HEK293T (cell line): ENCODE measurements at regions not wholly inside any gene's neighbourhood (a gene's known extent, or its start where the extent isn't known, plus 50 kb on each side); places are given as distances from the start of the nearest gene placed in this dataset.

Source experiments
- ARNT ChIP-seq: fragments of 450-650 bp; IDR thresholded peaks from 2 replicates; pipeline ENCODE4 v1.6.1; 2017; ENCODE audit warnings: mild to moderate bottlenecking
- CTBP1 ChIP-seq: fragments of 450-650 bp; IDR thresholded peaks from 2 replicates; pipeline ENCODE4 v1.6.1; 2016; ENCODE audit warnings: borderline replicate concordance
- ELF4 ChIP-seq: fragments of 450-650 bp; IDR thresholded peaks from 2 replicates; pipeline ENCODE4 v1.6.1; 2017; ENCODE audit warnings: antibody characterized with exemption
- FOXA1 ChIP-seq: fragments of 450-650 bp; IDR thresholded peaks from 2 replicates; pipeline ENCODE4 v1.6.1; 2016; ENCODE audit warnings: mild to moderate bottlenecking
- HDGF ChIP-seq: fragments of 450-650 bp; IDR thresholded peaks from 2 replicates; pipeline ENCODE4 v1.6.1; 2017; ENCODE audit warnings: antibody characterized with exemption, borderline replicate concordance
- SP1 ChIP-seq: fragments of 450-650 bp; IDR thresholded peaks from 2 replicates; pipeline ENCODE4 v1.6.1; 2017
- TARDBP ChIP-seq: fragments of 450-650 bp; IDR thresholded peaks from 2 replicates; pipeline ENCODE4 v1.6.1; 2016

DNA sequence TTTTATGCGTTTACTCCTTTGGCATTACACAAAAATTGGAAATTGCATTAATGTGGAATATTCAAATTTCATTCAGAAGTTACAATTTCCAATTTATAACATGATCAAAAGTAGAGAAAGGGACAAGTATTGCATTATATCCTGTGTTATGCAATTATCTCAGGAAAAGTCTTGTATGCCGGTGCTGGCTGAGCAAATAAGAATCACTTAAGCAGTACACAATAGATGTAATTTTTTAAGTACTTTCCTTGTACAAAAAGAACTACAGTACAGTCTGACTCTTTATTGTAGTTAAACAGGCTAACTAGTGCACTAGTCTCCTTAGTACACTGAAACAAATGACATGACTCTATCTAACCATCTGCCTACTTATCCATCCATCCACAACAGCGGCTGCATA lies 493.2 kb upstream of the KCNMB2 start:
- TF ChIP-seq SP1 (no peak), FOXA1 (no peak), ELF4 (no peak), ARNT (no peak), TARDBP (no peak), CTBP1 (no peak), HDGF (no peak)
